Natural killer cell treated with Interleukin-12 subunit alpha and Interleukin-12 subunit beta and Interleukin-15 and Interleukin-18, amount 100 ng/mL, for 72 hours (primary cell): ENCODE measurements at regions not wholly inside any gene's neighbourhood (a gene's known extent, or its start where the extent isn't known, plus 50 kb on each side); places are given as distances from the start of the nearest gene placed in this dataset.

ENCODE experiments used
- ATAC-seq, 2 donors: fragments of 150-1000 bp; cut with Tn5 transposase in 1 of 2; sonication (Bioruptor Pico), chemical (Tn5 transposase) in 1 of 2; 2 replicates each; pipeline ENCODE4 v1.10.0; 2021
- DNase-seq: peaks from one replicate; pipeline ENCODE4 v3.0.0; 2022; ENCODE audit warnings: low spot score
- H3K27ac Mint-ChIP-seq, 2 donors: 1 replicate in 1 of 2; 2 replicates in 1 of 2; pipeline ENCODE4 v1.8.0; 2022; ENCODE audit warnings: mixed read lengths in 2 of 2, mild to moderate bottlenecking in 1 of 2, moderate library complexity in 1 of 2
- H3K27me3 Mint-ChIP-seq, 2 donors: 1 replicate in 1 of 2; 2 replicates in 1 of 2; pipeline ENCODE4 v1.8.0; 2022; ENCODE audit warnings: mixed read lengths in 2 of 2
- H3K36me3 Mint-ChIP-seq: one replicate; pipeline ENCODE4 v1.8.0; 2022; ENCODE audit warnings: mixed read lengths
- H3K4me1 Mint-ChIP-seq, 2 donors: 1 replicate in 1 of 2; 2 replicates in 1 of 2; pipeline ENCODE4 v1.8.0; 2022; ENCODE audit warnings: low read depth in 2 of 2, mixed read lengths in 2 of 2, mild to moderate bottlenecking in 1 of 2
- H3K4me3 Mint-ChIP-seq: one replicate; pipeline ENCODE4 v1.8.0; 2022; ENCODE audit warnings: mixed read lengths
- H3K9me3 Mint-ChIP-seq: 2 replicates; pipeline ENCODE4 v1.8.0; 2022; ENCODE audit warnings: mixed read lengths

DNA sequence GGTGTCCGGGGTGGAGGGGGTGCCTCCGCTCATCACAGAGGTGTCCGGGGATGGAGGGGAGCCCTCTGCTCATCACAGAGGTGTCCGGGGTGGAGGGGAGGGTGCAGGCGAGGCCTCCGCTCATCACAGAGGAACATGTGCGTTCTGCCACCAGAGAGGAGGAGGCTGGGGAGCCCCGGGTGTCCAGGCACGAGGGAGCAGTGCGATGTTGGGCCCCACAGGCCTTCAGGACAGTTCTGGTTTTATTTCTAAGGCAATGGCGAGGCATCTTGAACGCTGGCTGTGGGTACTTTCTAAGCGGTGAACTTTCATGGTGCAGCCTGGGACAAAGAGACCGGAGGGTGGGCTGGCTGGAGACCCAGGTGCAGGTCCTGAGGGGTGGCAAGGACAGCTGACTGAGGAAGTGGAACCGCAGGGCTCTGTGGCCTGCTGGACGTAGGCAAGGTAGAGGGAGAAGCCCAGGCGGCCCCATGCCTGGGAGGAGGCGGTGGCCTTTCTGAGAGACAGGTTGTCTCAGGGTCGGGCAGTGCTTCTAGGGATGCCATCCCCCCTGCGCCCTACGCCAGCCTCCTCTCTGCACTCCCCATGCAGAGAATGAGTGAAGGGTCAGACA, 196.6 kb upstream of the SALL3 start:
- ATAC-seq (no peak), DNase-seq (no peak)
- Mint-ChIP-seq H3K27ac (no peak overlapping the region), H3K4me1 (no peaks in the 10 kb centered on the region), H3K4me3 (no peak overlapping the region), H3K36me3 (no peaks in the 10 kb centered on the region), H3K9me3 (no peaks in the 10 kb centered on the region), H3K27me3 (no peaks in the 10 kb centered on the region)

DNA sequence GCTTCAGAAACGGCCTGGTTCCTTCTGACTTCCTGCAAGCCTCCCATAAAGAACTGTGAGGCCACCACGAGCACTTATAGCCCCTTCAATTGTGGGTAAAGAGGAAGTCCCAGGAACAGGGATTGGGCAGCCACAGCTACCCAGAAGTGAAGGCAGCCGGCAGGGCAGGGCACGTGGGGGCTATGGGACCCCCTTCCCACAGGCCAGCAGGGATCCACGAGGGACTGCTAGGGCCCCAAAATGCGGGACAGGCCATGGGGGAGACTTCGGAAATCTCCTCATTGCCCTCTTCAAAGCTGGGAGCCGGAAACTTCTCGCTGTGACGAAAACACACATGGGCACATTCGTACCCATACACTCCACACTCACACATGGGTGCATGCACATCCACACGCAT, 196.1 kb upstream of the SALL3 start:
- DNase-seq = no peak
- ATAC-seq = no peak
- Mint-ChIP-seq H3K4me3 (no peak overlapping the region), H3K36me3 (no peaks in the 10 kb centered on the region), H3K27ac (no peak overlapping the region), H3K4me1 (no peaks in the 10 kb centered on the region), H3K27me3 (no peaks in the 10 kb centered on the region), H3K9me3 (no peaks in the 10 kb centered on the region)

DNA sequence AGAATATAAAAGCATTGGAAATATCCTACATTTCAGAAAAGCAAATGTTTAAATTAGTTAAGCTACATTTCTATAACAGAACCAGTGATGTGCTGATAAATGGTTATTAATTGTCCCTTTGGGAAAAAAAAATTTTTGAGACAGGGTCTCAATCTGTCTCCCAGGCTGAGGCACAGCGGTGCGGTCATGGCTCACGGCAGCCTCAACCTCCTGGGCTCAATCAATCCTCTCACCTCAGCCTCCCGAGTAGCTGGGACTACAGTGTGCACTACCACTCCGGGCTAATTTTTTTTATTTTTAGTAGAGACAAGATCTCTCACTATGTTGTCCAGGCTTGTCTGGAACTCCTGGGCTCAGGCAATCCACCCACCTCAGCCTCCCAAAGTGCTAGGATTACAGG, 194.8 kb upstream of the SALL3 start:
- H3K27me3 Mint-ChIP-seq = no peaks in the 10 kb centered on the region
- DNase-seq = no peak
- H3K27ac Mint-ChIP-seq = no peak overlapping the region
- H3K4me1 Mint-ChIP-seq = no peaks in the 10 kb centered on the region
- no peak overlapping the region for H3K4me3 Mint-ChIP-seq
- no peak for ATAC-seq
- no peaks in the 10 kb centered on the region for H3K36me3 Mint-ChIP-seq
- no peaks in the 10 kb centered on the region for H3K9me3 Mint-ChIP-seq

DNA sequence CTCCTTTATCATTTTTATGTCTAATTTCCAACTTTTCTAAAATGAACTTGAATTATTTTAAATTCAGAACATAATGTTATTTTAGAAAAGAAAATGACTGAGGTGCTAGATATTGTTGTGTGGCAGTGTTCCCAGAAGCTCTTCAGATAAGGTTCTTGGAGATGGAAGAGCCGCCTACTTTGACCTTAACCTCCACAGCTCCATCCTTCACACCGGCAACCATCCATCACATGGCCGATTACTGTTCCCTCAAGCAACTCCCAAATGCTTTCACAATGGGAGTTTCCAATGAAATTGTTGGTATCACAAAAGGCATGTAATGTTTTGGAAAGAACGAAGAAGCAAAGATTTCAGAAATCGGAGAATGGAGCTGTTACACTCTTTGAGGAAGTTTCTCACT, 193.9 kb upstream of the SALL3 start:
- no peak for ATAC-seq
- no peaks in the 10 kb centered on the region for H3K4me1 Mint-ChIP-seq
- H3K27ac Mint-ChIP-seq = no peak overlapping the region
- DNase-seq = no peak
- no peak overlapping the region for H3K4me3 Mint-ChIP-seq
- no peaks in the 10 kb centered on the region for H3K36me3 Mint-ChIP-seq
- H3K27me3 Mint-ChIP-seq = no peaks in the 10 kb centered on the region
- no peaks in the 10 kb centered on the region for H3K9me3 Mint-ChIP-seq

DNA sequence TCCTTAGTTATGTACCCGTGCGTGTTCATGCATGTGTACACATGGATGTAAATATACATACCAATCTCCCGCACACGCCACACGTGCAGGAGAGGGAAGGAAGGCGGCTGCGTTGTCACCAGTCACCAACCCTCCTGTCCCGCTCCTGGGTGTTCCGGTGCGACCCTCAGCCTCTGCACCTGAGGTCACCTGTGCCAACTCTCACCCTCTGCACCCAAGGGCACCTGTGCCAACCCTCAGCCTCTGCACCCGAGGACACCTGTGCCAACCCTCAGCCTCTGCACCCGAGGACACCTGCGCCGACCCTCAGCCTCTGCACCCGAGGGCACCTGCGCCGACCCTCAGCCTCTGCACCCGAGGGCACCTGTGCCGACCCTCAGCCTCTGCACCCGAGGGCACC, 192.8 kb upstream of the SALL3 start:
- Mint-ChIP-seq H3K27ac (no peak overlapping the region), H3K27me3 (no peaks in the 10 kb centered on the region), H3K9me3 (no peaks in the 10 kb centered on the region), H3K36me3 (no peaks in the 10 kb centered on the region), H3K4me3 (no peak overlapping the region), H3K4me1 (no peaks in the 10 kb centered on the region)
- ATAC-seq = no peak
- no peak for DNase-seq

DNA sequence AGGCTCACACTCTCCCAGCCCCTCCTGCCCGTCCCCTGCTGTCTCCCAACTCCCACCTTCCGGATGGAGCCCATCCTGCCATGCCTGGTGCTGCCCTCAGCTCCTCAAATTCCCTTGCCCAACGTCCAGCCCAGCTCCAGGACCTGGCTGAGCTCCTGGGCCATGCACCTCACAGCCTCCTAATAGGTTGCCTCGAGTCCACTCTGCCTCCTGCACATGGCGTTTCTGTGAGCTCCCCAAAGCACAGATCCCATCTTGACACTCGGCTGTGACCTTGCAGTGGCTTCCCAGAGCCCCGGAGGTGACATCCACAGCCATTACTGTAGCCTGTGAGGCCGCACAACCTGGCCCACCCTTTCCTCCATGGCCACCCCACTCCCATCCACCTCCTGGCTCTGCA, 191.9 kb upstream of the SALL3 start:
- Mint-ChIP-seq H3K27me3 (no peaks in the 10 kb centered on the region), H3K4me3 (no peak overlapping the region), H3K9me3 (no peaks in the 10 kb centered on the region), H3K36me3 (no peaks in the 10 kb centered on the region), H3K4me1 (no peaks in the 10 kb centered on the region), H3K27ac (no peak overlapping the region)
- DNase-seq (no peak), ATAC-seq (no peak)

DNA sequence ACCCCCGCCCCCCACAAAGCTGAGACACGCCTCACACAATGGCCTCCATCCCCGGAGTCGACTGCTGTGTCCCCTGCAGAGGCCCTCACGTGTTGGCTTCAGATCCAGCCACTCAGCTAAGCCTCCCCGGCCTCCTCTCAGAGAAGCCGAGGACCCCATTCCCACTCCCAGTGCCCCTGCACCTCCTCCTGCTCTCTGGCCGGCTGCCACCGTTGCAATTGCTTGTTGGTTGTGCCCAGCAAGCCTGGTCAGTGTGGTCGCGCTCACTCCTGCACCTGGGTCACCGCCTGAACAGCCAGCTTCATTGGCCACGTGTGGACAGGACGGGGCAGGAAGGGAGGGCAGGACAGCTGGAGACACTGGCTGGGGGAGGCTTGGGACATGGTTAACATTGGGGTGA, 191.5 kb upstream of the SALL3 start:
- ATAC-seq (no peak), DNase-seq (no peak)
- Mint-ChIP-seq H3K27ac (no peak overlapping the region), H3K4me3 (no peak overlapping the region), H3K9me3 (no peaks in the 10 kb centered on the region), H3K27me3 (no peaks in the 10 kb centered on the region), H3K4me1 (no peaks in the 10 kb centered on the region), H3K36me3 (no peaks in the 10 kb centered on the region)

DNA sequence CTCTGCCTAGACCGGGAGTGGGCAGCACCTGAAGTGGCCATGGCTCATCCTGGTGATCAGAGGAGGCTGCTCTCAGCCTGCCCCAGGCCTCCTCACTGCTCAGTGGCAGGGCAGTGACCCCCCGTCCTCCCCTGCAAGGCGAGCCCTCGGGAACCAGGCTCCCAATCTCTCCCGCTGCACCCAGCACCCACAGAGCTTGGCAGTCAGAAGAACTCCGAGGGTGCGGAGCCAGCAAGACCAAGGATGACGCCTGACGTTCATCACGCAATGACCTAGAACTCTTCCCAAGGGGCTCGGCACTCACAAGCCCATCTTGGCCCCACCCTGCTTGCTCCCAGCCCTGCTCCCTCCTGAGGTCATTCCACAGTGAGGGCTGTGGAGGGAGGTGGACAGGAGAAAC, 189.8 kb upstream of the SALL3 start:
- no peak overlapping the region for H3K4me3 Mint-ChIP-seq
- no peaks in the 10 kb centered on the region for H3K4me1 Mint-ChIP-seq
- no peaks in the 10 kb centered on the region for H3K36me3 Mint-ChIP-seq
- no peak overlapping the region for H3K27ac Mint-ChIP-seq
- H3K9me3 Mint-ChIP-seq = no peaks in the 10 kb centered on the region
- no peaks in the 10 kb centered on the region for H3K27me3 Mint-ChIP-seq
- ATAC-seq (no peak), DNase-seq (no peak)

DNA sequence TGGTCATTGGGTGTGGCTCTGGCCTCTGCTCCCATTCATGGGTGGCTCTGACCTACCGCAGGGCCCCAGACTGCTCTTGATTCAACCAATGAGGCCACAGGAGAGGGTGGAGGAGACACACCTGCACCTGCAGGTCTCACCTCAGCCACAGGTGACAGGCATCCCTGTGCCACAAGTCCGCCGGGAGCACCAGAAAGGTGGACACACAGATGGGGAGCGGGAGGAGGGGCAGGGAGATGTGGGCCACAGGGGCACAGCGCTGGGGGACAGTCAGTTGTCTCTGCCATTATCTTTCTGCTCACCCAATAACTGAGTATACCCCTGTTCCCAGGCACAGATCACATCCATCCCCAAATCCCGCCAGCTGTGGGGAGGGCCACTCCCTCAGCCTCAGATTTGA, 189.1 kb upstream of the SALL3 start:
- H3K9me3 Mint-ChIP-seq = no peaks in the 10 kb centered on the region
- H3K36me3 Mint-ChIP-seq = no peaks in the 10 kb centered on the region
- no peaks in the 10 kb centered on the region for H3K27me3 Mint-ChIP-seq
- DNase-seq (no peak), ATAC-seq (peak; percentile 14 to 30)
- no peaks in the 10 kb centered on the region for H3K4me1 Mint-ChIP-seq
- no peak overlapping the region for H3K4me3 Mint-ChIP-seq
- no peak overlapping the region for H3K27ac Mint-ChIP-seq

DNA sequence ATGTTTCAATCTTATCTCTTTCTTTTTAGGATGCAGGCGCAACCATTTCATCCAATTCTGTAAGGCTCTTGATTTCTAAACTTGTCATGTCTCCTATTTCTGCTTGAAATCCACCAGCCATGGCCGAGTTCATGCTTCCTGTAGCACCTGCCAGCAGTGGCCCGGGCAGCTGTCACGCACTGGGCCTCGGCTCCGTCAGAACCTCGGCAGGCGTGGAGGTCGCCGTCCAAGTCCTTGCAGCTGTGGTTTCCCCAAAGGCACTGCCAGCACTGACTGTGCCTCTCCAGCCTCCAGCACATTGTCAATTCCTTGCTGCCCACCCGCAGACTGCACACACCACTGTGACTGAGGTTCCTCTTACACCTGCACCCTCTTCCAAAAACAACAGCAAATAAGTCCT, 188.7 kb upstream of the SALL3 start:
- Mint-ChIP-seq H3K4me3 (no peak overlapping the region), H3K4me1 (no peaks in the 10 kb centered on the region), H3K36me3 (no peaks in the 10 kb centered on the region), H3K9me3 (no peaks in the 10 kb centered on the region), H3K27ac (no peak overlapping the region), H3K27me3 (no peaks in the 10 kb centered on the region)
- ATAC-seq (no peak), DNase-seq (no peak)

DNA sequence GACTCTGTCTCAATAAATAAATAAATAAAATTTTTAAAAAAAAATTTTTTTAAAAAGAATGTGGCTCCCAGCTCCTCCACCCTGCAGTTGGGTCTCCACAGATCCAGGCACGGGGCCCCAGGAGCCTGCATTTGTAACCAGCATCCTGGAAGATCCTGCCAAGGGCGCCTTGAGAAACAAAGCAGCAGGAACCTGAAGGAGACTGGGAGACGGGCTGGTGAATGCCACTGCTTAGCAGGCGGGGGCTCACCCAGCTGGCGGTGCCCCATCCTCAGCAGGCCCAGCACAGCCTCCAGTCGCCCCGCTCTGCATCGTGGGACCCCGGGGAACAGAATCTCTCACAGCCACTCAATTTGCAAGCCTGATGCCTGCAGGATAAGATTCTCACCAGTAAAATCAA, 187.5 kb upstream of the SALL3 start:
- H3K27ac Mint-ChIP-seq = no peak overlapping the region

DNA sequence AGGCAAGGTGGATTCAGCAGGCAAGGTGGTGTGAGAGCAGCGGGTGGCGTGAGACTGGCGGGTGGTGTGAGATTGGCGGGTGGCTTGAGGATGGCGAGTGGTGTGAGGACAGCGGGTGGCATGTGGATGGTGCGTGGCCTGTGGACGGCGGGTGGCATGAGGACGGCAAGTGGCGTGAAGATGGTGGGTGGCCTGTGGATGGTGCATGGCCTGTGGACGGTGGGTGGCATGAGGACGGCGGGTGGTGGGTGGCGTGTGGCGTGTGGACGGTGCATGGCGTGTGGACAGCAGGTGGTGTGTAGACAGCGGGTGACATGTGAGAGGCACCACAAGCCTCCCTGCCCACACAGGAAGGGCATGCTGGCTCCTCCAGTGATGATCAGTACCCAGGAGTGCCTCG, 186.9 kb upstream of the SALL3 start:
- Mint-ChIP-seq H3K4me1 (no peaks in the 10 kb centered on the region), H3K9me3 (no peaks in the 10 kb centered on the region), H3K36me3 (no peaks in the 10 kb centered on the region), H3K27ac (no peak overlapping the region), H3K27me3 (no peaks in the 10 kb centered on the region), H3K4me3 (no peak overlapping the region)
- DNase-seq = no peak
- ATAC-seq = peak; percentile 15 to 45

More for the DNA sequence above, 187.5 kb upstream of the SALL3 start:
- Mint-ChIP-seq H3K4me1 (no peaks in the 10 kb centered on the region), H3K27me3 (no peaks in the 10 kb centered on the region), H3K9me3 (no peaks in the 10 kb centered on the region), H3K36me3 (no peaks in the 10 kb centered on the region), H3K4me3 (no peak overlapping the region)
- DNase-seq (no peak), ATAC-seq (no peak)

DNA sequence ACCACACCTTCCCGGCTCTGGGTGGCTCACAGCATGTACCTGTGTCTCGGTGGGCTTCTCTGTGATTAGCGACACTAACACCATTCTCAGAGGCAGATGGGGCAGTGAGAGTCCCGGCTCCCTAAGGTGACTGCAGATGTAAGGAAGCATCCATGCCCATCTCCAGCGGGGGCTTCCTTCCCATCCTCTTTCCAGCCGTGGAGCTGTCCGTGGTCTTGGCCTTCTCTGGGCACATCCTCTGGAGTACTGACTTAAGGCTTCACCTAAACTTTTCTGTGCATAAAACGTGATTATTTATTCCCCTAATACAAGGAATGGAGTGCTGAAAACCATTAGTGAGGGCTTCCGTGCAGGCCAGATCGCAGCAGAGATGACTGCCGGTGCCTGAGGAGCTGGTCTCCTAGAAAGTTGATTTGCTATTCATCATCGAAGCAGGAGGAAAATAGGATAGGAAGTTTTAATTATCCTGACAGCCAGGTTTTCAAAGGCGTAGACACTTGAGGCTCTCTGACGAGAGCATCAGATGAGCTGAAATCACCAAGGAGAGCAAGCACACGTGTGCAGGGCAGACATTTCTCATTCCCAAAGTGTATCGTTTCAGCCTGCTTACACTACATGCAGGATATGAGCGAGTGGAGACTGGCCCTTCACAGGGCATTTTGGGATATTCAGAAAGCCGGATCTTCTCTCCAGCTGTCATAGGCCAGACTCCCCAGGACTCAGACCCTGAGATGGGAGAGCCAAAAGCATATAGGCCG, 186.1 kb upstream of the SALL3 start:
- ATAC-seq (peak in 1 of 2 donors; percentile 14), DNase-seq (no peak)
- H3K27me3 Mint-ChIP-seq = no peaks in the 10 kb centered on the region
- no peak overlapping the region for H3K4me3 Mint-ChIP-seq
- no peaks in the 10 kb centered on the region for H3K9me3 Mint-ChIP-seq
- H3K27ac Mint-ChIP-seq = no peak overlapping the region
- H3K36me3 Mint-ChIP-seq = no peaks in the 10 kb centered on the region
- H3K4me1 Mint-ChIP-seq = no peaks in the 10 kb centered on the region

DNA sequence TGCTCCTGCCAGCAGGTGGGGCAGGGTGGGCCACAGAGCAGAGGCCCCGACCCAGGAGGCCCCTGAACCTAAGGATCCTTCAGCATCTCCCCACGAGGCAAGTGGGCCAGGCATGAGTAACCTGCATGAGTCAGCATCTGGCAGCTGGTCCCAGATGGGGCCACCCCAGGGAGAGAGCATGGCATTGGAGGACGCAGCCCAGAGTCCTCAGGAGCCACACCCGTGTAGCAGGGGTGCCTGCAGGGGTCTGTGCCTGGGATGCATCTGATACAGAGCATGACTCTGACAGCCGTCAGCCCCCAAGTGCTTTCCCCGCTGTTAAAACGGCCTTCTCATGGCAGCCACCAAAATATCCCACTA, 185.6 kb upstream of the SALL3 start:
- no peak for DNase-seq
- peak in 1 of 2 donors; percentile 34 for ATAC-seq
- Mint-ChIP-seq H3K36me3 (no peaks in the 10 kb centered on the region), H3K27ac (no peak overlapping the region), H3K4me1 (no peaks in the 10 kb centered on the region), H3K9me3 (no peaks in the 10 kb centered on the region), H3K27me3 (no peaks in the 10 kb centered on the region), H3K4me3 (no peak overlapping the region)
